Liver (tissue), 7 donors: ENCODE measurements at regions not wholly inside any gene's neighbourhood (a gene's known extent, or its start where the extent isn't known, plus 50 kb on each side); places are given as distances from the start of the nearest gene placed in this dataset.

Source experiments
- DNase-seq: peaks from one replicate; pipeline ENCODE4 v3.0.0-alpha.2; 2017; ENCODE audit warnings: low spot score
- H3K27ac ChIP-seq, 2 donors: one replicate each; pipeline ENCODE4 v1.7.0; 2013; ENCODE audit warnings: inconsistent platforms in 2 of 2, low read length in 2 of 2, control low read depth in 1 of 2, low read depth in 1 of 2, mild to moderate bottlenecking in 1 of 2
- H3K27me3 ChIP-seq, 4 donors: one replicate each; pipeline versions ENCODE4 v1.6.1 to v1.7.0; 2013; ENCODE audit warnings: low read length in 3 of 4, inconsistent platforms in 1 of 4, mild to moderate bottlenecking in 1 of 4, moderate library complexity in 1 of 4; ENCODE audit not compliant: control insufficient read depth in 4 of 4, insufficient read depth in 4 of 4
- H3K36me3 ChIP-seq, 4 donors: one replicate each; pipeline versions ENCODE4 v1.6.1 to v1.7.0; 2013; ENCODE audit warnings: low read length in 3 of 4, mild to moderate bottlenecking in 3 of 4, low read depth in 1 of 4, moderate library complexity in 1 of 4; ENCODE audit not compliant: control insufficient read depth in 4 of 4, insufficient read depth in 3 of 4
- H3K4me1 ChIP-seq, 4 donors: one replicate each; pipeline versions ENCODE4 v1.6.1 to v1.7.0; 2013; ENCODE audit warnings: low read length in 3 of 4, mild to moderate bottlenecking in 3 of 4, moderate library complexity in 1 of 4; ENCODE audit not compliant: control insufficient read depth in 4 of 4, insufficient read depth in 4 of 4
- H3K4me3 ChIP-seq, 3 donors: one replicate each; pipeline versions ENCODE4 v1.6.1 to v1.7.0; 2013; ENCODE audit warnings: low read length in 3 of 3, control low read depth in 1 of 3, low read depth in 1 of 3, mild to moderate bottlenecking in 1 of 3
- H3K9ac ChIP-seq, 2 donors: one replicate each; pipeline ENCODE4 v1.7.0; 2013; ENCODE audit warnings: low read length in 2 of 2, mild to moderate bottlenecking in 2 of 2, moderate library complexity in 2 of 2, control low read depth in 1 of 2, low read depth in 1 of 2
- H3K9me3 ChIP-seq, 4 donors: one replicate each; pipeline versions ENCODE4 v1.6.1 to v1.7.0; 2013; ENCODE audit warnings: low read length in 3 of 4; ENCODE audit not compliant: control insufficient read depth in 4 of 4
- ATF3 ChIP-seq: IDR thresholded peaks from 2 replicates; pipeline ENCODE4 v1.6.1; 2016; ENCODE audit warnings: antibody characterized with exemption
- CTCF ChIP-seq: fragments of 150-350 bp; IDR thresholded peaks from 2 replicates; pipeline ENCODE4 v1.5.1; 2017; ENCODE audit warnings: improper control_type of control experiment, low read depth, low read length; ENCODE audit not compliant: missing input control
- EGR1 ChIP-seq, 2 donors: IDR thresholded peaks; 2 replicates each; pipeline ENCODE4 v1.6.1; 2016 to 2018; ENCODE audit warnings: antibody characterized with exemption in 2 of 2, low read depth in 2 of 2
- FOXA1 ChIP-seq: IDR thresholded peaks from 2 replicates; pipeline ENCODE4 v1.6.1; 2016; ENCODE audit warnings: antibody characterized with exemption
- FOXA2 ChIP-seq: IDR thresholded peaks from 2 replicates; pipeline ENCODE4 v1.6.1; 2016; ENCODE audit warnings: antibody characterized with exemption
- GABPA ChIP-seq, 2 donors: IDR thresholded peaks in 1 of 2; conservative IDR thresholded peaks in 1 of 2; 2 replicates each; pipeline ENCODE4 v1.6.1; 2016; ENCODE audit warnings: antibody characterized with exemption in 2 of 2, mild to moderate bottlenecking in 1 of 2, moderate library complexity in 1 of 2
- HNF4A ChIP-seq, 2 donors: conservative IDR thresholded peaks; 2 replicates each; pipeline ENCODE4 v1.6.1; 2016; ENCODE audit warnings: antibody characterized with exemption in 2 of 2, mild to moderate bottlenecking in 2 of 2
- HNF4G ChIP-seq: IDR thresholded peaks from 2 replicates; pipeline ENCODE4 v1.6.1; 2016; ENCODE audit warnings: antibody characterized with exemption
- JUND ChIP-seq, 2 donors: IDR thresholded peaks; 2 replicates each; pipeline ENCODE4 v1.6.1; 2016; ENCODE audit warnings: antibody characterized with exemption in 2 of 2
- MAX ChIP-seq: IDR thresholded peaks from 2 replicates; pipeline ENCODE4 v1.6.1; 2016; ENCODE audit warnings: antibody characterized with exemption
- NR2F2 ChIP-seq: IDR thresholded peaks from 2 replicates; pipeline ENCODE4 v1.6.1; 2016; ENCODE audit warnings: antibody characterized with exemption
- RAD21 ChIP-seq, 2 donors: IDR thresholded peaks; 2 replicates each; pipeline ENCODE4 v1.6.1; 2016; ENCODE audit warnings: antibody characterized with exemption in 2 of 2, mild to moderate bottlenecking in 2 of 2
- REST ChIP-seq: IDR thresholded peaks from 2 replicates; pipeline ENCODE4 v1.6.1; 2016; ENCODE audit warnings: antibody characterized with exemption, mild to moderate bottlenecking
- RXRA ChIP-seq, 2 donors: IDR thresholded peaks; 2 replicates each; pipeline ENCODE4 v1.6.1; 2017 to 2018; ENCODE audit warnings: antibody characterized with exemption in 2 of 2, mild to moderate bottlenecking in 1 of 2
- SP1 ChIP-seq: IDR thresholded peaks from 2 replicates; pipeline ENCODE4 v1.6.1; 2018; ENCODE audit warnings: antibody characterized with exemption, mild to moderate bottlenecking
- TAF1 ChIP-seq: conservative IDR thresholded peaks from 2 replicates; pipeline ENCODE4 v1.6.1; 2016; ENCODE audit warnings: antibody characterized with exemption, mild to moderate bottlenecking
- YY1 ChIP-seq: IDR thresholded peaks from 2 replicates; pipeline ENCODE4 v1.6.1; 2016; ENCODE audit warnings: antibody characterized with exemption, mild to moderate bottlenecking
- ZBTB33 ChIP-seq: IDR thresholded peaks from 2 replicates; pipeline ENCODE4 v1.6.1; 2016; ENCODE audit warnings: antibody characterized with exemption
- donor health status: healthy.
- donor health status: healthy.
- donor health status: healthy.
- donor health status: healthy.

- TF ChIP-seq FOXA2 (no peak), HNF4A (conservative IDR thresholded peaks at IDR 0.05) (no peak), RXRA (IDR thresholded peaks at IDR 0.05) (no peak), FOXA1 (no peak)
Measured at GRCh38 chr4:81965454-81965853, 408.3 kb downstream of the HNRNPD start (continued).

GRCh38 chr4:81963763-81964020 lies 410.1 kb downstream of the HNRNPD start:
- Histone ChIP-seq H3K27ac (no peak overlapping the region), H3K27me3 (no peaks in the 10 kb centered on the region), H3K4me3 (no peak overlapping the region), H3K4me1 (no peaks in the 10 kb centered on the region), H3K36me3 (no peaks in the 10 kb centered on the region), H3K9ac (no peak overlapping the region), H3K9me3 (no peaks in the 10 kb centered on the region)
- no peak for DNase-seq
- TF ChIP-seq FOXA2 (no peak), ATF3 (no peak), TAF1 (no peak), RAD21 (IDR thresholded peaks at IDR 0.05) (no peak), ZBTB33 (no peak), EGR1 (IDR thresholded peaks at IDR 0.05; ENCODE audit: low read depth in 2 of 2) (no peak), NR2F2 (no peak), HNF4A (conservative IDR thresholded peaks at IDR 0.05) (no peak), SP1 (no peak), MAX (no peak), GABPA (IDR thresholded peaks at IDR 0.05 in 1 of 2, conservative IDR thresholded peaks at IDR 0.05 in 1 of 2) (no peak), HNF4G (no peak), JUND (IDR thresholded peaks at IDR 0.05) (no peak), CTCF (no peak), REST (no peak), YY1 (no peak), RXRA (IDR thresholded peaks at IDR 0.05) (no peak), FOXA1 (no peak)
